ENCODE measurements at regions not wholly inside any gene's neighbourhood (a gene's known extent, or its start where the extent isn't known, plus 50 kb on each side); places are given as distances from the start of the nearest gene placed in this dataset.

DNA sequence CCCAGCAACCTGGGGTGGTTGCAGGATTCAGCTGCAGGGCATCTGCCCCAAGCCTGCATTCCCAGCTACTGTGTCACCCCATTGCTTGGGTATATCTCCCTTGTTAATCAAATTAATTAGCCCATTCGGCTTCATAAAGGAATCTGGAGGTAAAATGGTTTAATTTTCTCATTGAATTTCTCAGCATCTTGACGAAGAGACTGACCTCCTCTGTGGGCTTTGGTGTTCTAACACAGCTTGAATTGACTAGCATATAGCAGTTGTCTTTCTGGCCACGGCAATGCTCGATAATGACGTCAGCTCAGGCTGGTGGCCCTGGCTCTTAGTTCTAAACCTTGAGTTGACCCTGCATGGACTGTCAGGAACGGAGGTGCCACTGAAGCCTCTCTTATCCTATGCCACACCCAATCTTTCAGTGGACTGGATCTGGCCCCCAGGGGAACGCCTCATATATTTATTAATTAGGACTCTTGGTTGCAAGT is 72.4 kb downstream of the MSX2 start:
- Histone ChIP-seq H3K4me2 (ENCODE audit: low read length) (no peak overlapping the region), H4K20me1 (ENCODE audit: insufficient read depth, low read length) (no peaks in the 10 kb centered on the region), H3K36me3 (ENCODE audit: insufficient read depth, low read length) (no peaks in the 10 kb centered on the region), H3K27me3 (ENCODE audit: insufficient read depth, low read length) (no peaks in the 10 kb centered on the region), H3K4me1 (ENCODE audit: insufficient read depth, low read length, severe bottlenecking) (no peaks in the 10 kb centered on the region), H3K79me2 (ENCODE audit: insufficient read depth, low read length) (no peaks in the 10 kb centered on the region), H3K27ac (ENCODE audit: low read depth, low read length, poor library complexity, severe bottlenecking) (no peak overlapping the region), H3K9ac (ENCODE audit: low read length) (no peak overlapping the region), H3F3A (ENCODE audit: insufficient read depth, low read length) (no peaks in the 10 kb centered on the region), H3K4me3 (ENCODE audit: low read depth, low read length, poor library complexity, severe bottlenecking) (no peak overlapping the region), H2AFZ (ENCODE audit: low read length) (no peak overlapping the region), H3K9me3 (ENCODE audit: low read length) (no peaks in the 10 kb centered on the region), H3K9me2 (ENCODE audit: low read depth, low read length) (no peaks in the 10 kb centered on the region)
- no peak for TF ChIP-seq EZH2 (IDR thresholded peaks at IDR 0.05; ENCODE audit: borderline replicate concordance, low read length)
- TF ChIP-seq, protein P1, sequence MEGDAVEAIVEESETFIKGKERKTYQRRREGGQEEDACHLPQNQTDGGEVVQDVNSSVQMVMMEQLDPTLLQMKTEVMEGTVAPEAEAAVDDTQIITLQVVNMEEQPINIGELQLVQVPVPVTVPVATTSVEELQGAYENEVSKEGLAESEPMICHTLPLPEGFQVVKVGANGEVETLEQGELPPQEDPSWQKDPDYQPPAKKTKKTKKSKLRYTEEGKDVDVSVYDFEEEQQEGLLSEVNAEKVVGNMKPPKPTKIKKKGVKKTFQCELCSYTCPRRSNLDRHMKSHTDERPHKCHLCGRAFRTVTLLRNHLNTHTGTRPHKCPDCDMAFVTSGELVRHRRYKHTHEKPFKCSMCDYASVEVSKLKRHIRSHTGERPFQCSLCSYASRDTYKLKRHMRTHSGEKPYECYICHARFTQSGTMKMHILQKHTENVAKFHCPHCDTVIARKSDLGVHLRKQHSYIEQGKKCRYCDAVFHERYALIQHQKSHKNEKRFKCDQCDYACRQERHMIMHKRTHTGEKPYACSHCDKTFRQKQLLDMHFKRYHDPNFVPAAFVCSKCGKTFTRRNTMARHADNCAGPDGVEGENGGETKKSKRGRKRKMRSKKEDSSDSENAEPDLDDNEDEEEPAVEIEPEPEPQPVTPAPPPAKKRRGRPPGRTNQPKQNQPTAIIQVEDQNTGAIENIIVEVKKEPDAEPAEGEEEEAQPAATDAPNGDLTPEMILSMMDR (IDR thresholded peaks at IDR 0.05; ENCODE audit: low read length): no peak

DNA sequence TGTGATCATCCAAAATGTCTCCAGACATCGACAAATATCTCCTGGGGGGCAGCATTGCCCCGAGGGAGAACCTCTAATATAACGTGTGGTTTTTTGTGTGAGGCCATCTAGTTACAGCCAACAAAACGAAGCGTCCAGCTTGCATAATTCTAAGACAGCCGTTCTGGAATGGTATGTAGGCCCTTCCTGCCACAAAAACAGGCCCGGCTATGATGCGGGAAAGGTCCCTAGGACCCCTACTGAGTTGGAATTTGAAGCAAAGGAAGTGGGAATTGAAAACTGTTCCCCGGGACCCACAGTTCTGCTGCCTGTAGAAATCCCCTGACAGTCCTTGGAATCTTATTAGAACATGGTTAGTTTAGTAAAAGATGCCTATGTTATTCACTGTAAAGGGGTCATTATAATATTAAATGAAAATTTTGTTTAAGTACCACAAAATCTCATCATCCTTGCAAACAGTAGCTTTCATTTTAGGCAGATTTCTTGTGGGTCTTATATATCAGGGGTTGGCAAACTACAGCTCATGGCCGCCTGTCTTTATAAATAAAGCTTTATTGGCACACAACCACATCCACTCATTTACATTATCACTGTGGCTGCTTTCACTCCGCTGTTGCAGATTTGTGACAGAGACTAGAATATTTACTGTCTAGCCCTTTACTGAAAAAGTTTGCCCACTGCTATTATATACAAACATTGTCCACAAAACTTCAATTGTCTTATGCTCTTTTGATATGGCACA is 70.7 kb downstream of the MSX2 start:
- Histone ChIP-seq H3K4me3 (ENCODE audit: low read depth, low read length, poor library complexity, severe bottlenecking) (no peak overlapping the region), H3K27me3 (ENCODE audit: insufficient read depth, low read length) (no peaks in the 10 kb centered on the region), H3K9me3 (ENCODE audit: low read length) (no peaks in the 10 kb centered on the region), H3K27ac (ENCODE audit: low read depth, low read length, poor library complexity, severe bottlenecking) (no peak overlapping the region), H3K36me3 (ENCODE audit: insufficient read depth, low read length) (no peaks in the 10 kb centered on the region), H3K4me2 (ENCODE audit: low read length) (no peak overlapping the region), H3K4me1 (ENCODE audit: insufficient read depth, low read length, severe bottlenecking) (no peaks in the 10 kb centered on the region), H3F3A (ENCODE audit: insufficient read depth, low read length) (no peaks in the 10 kb centered on the region), H3K9me2 (ENCODE audit: low read depth, low read length) (no peaks in the 10 kb centered on the region), H4K20me1 (ENCODE audit: insufficient read depth, low read length) (no peaks in the 10 kb centered on the region), H2AFZ (ENCODE audit: low read length) (no peak overlapping the region), H3K79me2 (ENCODE audit: insufficient read depth, low read length) (no peaks in the 10 kb centered on the region), H3K9ac (ENCODE audit: low read length) (no peak overlapping the region)
- TF ChIP-seq, protein P1 (IDR thresholded peaks at IDR 0.05; ENCODE audit: low read length): no peak
- no peak for TF ChIP-seq EZH2 (IDR thresholded peaks at IDR 0.05; ENCODE audit: borderline replicate concordance, low read length)

DNA sequence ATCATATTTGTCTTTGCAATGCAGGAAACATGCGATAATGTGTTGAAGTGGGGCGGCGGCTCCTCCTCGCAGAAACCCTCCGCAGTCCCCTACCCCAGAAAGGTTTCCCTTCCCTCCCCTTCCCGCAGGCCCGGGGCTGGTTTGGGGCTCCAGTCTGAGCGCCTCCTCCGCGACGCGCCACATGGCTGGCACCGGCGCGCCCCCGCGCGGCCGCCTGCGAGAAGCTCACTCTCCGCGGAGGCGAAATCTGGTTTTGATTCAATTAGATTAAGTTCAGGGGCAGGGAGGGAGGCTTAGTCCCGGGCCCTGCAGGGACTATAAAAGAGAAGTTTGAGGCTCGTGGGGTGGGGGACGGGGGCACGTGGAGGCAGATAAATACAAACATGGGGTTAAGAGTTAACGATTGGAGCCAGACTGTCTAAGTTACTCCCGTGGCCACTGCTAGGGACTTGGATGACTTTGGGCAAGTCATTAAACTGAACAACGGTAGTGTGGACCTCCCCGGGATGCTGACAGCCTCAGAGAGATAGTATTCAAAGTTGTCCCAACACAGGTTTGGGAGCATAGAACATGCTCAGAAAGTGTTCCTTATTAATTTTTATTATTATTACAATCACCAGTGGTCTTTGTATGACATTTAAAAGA is 69.4 kb downstream of the MSX2 start:
- Histone ChIP-seq H3K9me3 (ENCODE audit: low read length) (no peaks in the 10 kb centered on the region), H3K4me3 (ENCODE audit: low read depth, low read length, poor library complexity, severe bottlenecking) (no peak overlapping the region), H3K27me3 (ENCODE audit: insufficient read depth, low read length) (no peaks in the 10 kb centered on the region), H2AFZ (ENCODE audit: low read length) (no peak overlapping the region), H3K4me1 (ENCODE audit: insufficient read depth, low read length, severe bottlenecking) (no peaks in the 10 kb centered on the region), H3K4me2 (ENCODE audit: low read length) (no peak overlapping the region), H3F3A (ENCODE audit: insufficient read depth, low read length) (no peaks in the 10 kb centered on the region), H3K79me2 (ENCODE audit: insufficient read depth, low read length) (no peaks in the 10 kb centered on the region), H4K20me1 (ENCODE audit: insufficient read depth, low read length) (no peaks in the 10 kb centered on the region), H3K36me3 (ENCODE audit: insufficient read depth, low read length) (no peaks in the 10 kb centered on the region), H3K9me2 (ENCODE audit: low read depth, low read length) (no peaks in the 10 kb centered on the region), H3K27ac (ENCODE audit: low read depth, low read length, poor library complexity, severe bottlenecking) (no peak overlapping the region), H3K9ac (ENCODE audit: low read length) (no peak overlapping the region)
- TF ChIP-seq, protein P1 (IDR thresholded peaks at IDR 0.05; ENCODE audit: low read length): peak; percentile 94
- TF ChIP-seq EZH2 (IDR thresholded peaks at IDR 0.05; ENCODE audit: borderline replicate concordance, low read length): no peak

Data from OCI-LY1 (cell line).